Keratinocyte (primary cell): ENCODE measurements at regions not wholly inside any gene's neighbourhood (a gene's known extent, or its start where the extent isn't known, plus 50 kb on each side); places are given as distances from the start of the nearest gene placed in this dataset.

ENCODE experiments used
- EZH2 ChIP-seq: IDR thresholded peaks from one replicate; pipeline ENCODE4 v1.6.1; 2012; ENCODE audit warnings: inconsistent platforms, mild to moderate bottlenecking, low read length, moderate library complexity
- TF ChIP-seq, protein P1 (sequence below), 3 experiments: IDR thresholded peaks in 1 of 3; conservative IDR thresholded peaks in 1 of 3; optimal IDR thresholded peaks in 1 of 3; 2 replicates in 2 of 3; 3 replicates in 1 of 3; pipeline versions ENCODE3 to v1.5.1; 2011; ENCODE audit warnings: low read length in 3 of 3, mild to moderate bottlenecking in 3 of 3, moderate library complexity in 2 of 3, control low read depth in 1 of 3, inconsistent platforms in 1 of 3; ENCODE audit not compliant: insufficient read depth in 2 of 3; ENCODE audit errors: extremely low read depth in 1 of 3

DNA sequence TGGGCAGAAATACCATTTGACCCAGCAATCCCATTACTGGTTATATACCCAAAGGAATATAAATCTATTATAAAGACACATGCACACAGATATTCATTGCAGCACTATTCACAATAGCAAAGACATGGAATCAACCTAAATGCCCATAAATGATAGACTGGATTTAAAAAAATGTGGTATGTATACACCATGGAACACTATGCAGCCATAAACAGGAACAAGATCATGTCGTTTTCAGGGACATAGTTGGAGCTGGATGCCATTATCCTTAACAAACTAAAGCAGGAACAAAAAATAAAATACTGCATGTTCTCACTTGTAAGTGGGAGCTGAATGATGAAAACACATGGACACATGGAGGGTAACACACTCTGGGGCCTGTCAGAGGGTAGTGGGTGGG is 335.6 kb downstream of the BTG1 start:
- TF ChIP-seq, protein P1, sequence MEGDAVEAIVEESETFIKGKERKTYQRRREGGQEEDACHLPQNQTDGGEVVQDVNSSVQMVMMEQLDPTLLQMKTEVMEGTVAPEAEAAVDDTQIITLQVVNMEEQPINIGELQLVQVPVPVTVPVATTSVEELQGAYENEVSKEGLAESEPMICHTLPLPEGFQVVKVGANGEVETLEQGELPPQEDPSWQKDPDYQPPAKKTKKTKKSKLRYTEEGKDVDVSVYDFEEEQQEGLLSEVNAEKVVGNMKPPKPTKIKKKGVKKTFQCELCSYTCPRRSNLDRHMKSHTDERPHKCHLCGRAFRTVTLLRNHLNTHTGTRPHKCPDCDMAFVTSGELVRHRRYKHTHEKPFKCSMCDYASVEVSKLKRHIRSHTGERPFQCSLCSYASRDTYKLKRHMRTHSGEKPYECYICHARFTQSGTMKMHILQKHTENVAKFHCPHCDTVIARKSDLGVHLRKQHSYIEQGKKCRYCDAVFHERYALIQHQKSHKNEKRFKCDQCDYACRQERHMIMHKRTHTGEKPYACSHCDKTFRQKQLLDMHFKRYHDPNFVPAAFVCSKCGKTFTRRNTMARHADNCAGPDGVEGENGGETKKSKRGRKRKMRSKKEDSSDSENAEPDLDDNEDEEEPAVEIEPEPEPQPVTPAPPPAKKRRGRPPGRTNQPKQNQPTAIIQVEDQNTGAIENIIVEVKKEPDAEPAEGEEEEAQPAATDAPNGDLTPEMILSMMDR (optimal IDR thresholded peaks at IDR 0.05 in 1 of 3, IDR thresholded peaks at IDR 0.05 in 1 of 3, conservative IDR thresholded peaks at IDR 0.05 in 1 of 3; ENCODE audit: extremely low read depth in 1 of 3, insufficient read depth in 2 of 3, low read length in 3 of 3) = no peak
- TF ChIP-seq EZH2 = no peak
